ENCODE measurements at regions not wholly inside any gene's neighbourhood (a gene's known extent, or its start where the extent isn't known, plus 50 kb on each side); places are given as distances from the start of the nearest gene placed in this dataset.

- Mint-ChIP-seq H3K27ac (ENCODE audit: unreplicated experiment) (no peak overlapping the region), H3K4me1 (ENCODE audit: unreplicated experiment) (no peaks in the 10 kb centered on the region), H3K36me3 (ENCODE audit: low read depth, unreplicated experiment) (peaks cover 15% of the 10 kb centered on the region), H3K4me3 (ENCODE audit: unreplicated experiment) (no peak overlapping the region), H3K27me3 (ENCODE audit: unreplicated experiment) (peaks cover 14% of the 10 kb centered on the region), H3K9me3 (ENCODE audit: unreplicated experiment) (no peaks in the 10 kb centered on the region)
- no peak for DNase-seq (ENCODE audit: low spot score)
- TF ChIP-seq CTCF (IDR thresholded peaks at IDR 0.05; ENCODE audit: unreplicated experiment): no peak
Measured at GRCh38 chr12:131250951-131251315, 297.2 kb downstream of the ADGRD1 start.

GRCh38 chr12:131251336-131252101 is 297.8 kb downstream of the ADGRD1 start:
- H3K27me3 Mint-ChIP-seq (ENCODE audit: unreplicated experiment): peaks cover 14% of the 10 kb centered on the region
- H3K4me3 Mint-ChIP-seq (ENCODE audit: unreplicated experiment): no peak overlapping the region
- no peak overlapping the region for H3K27ac Mint-ChIP-seq (ENCODE audit: unreplicated experiment)
- DNase-seq (ENCODE audit: low spot score): no peak
- H3K36me3 Mint-ChIP-seq (ENCODE audit: low read depth, unreplicated experiment): peaks cover 15% of the 10 kb centered on the region
- H3K9me3 Mint-ChIP-seq (ENCODE audit: unreplicated experiment): no peaks in the 10 kb centered on the region
- no peaks in the 10 kb centered on the region for H3K4me1 Mint-ChIP-seq (ENCODE audit: unreplicated experiment)
- TF ChIP-seq CTCF (IDR thresholded peaks at IDR 0.05; ENCODE audit: unreplicated experiment): no peak

GRCh38 chr12:131253376-131254026 is 299.8 kb downstream of the ADGRD1 start:
- Mint-ChIP-seq H3K27me3 (ENCODE audit: unreplicated experiment) (peaks cover 14% of the 10 kb centered on the region), H3K4me3 (ENCODE audit: unreplicated experiment) (no peak overlapping the region), H3K9me3 (ENCODE audit: unreplicated experiment) (no peaks in the 10 kb centered on the region), H3K4me1 (ENCODE audit: unreplicated experiment) (no peaks in the 10 kb centered on the region), H3K36me3 (ENCODE audit: low read depth, unreplicated experiment) (peaks cover 11% of the 10 kb centered on the region), H3K27ac (ENCODE audit: unreplicated experiment) (no peak overlapping the region)
- no peak for DNase-seq (ENCODE audit: low spot score)
- no peak for TF ChIP-seq CTCF (IDR thresholded peaks at IDR 0.05; ENCODE audit: unreplicated experiment)

GRCh38 chr12:131254374-131254773 is 300.7 kb downstream of the ADGRD1 start:
- DNase-seq (ENCODE audit: low spot score): no peak
- no peaks in the 10 kb centered on the region for H3K4me1 Mint-ChIP-seq (ENCODE audit: unreplicated experiment)
- no peak overlapping the region for H3K4me3 Mint-ChIP-seq (ENCODE audit: unreplicated experiment)
- peaks cover 6% of the 10 kb centered on the region for H3K36me3 Mint-ChIP-seq (ENCODE audit: low read depth, unreplicated experiment)
- H3K27me3 Mint-ChIP-seq (ENCODE audit: unreplicated experiment): peaks cover 12% of the 10 kb centered on the region
- no peak for TF ChIP-seq CTCF (IDR thresholded peaks at IDR 0.05; ENCODE audit: unreplicated experiment)
- H3K9me3 Mint-ChIP-seq (ENCODE audit: unreplicated experiment): no peaks in the 10 kb centered on the region
- H3K27ac Mint-ChIP-seq (ENCODE audit: unreplicated experiment): no peak overlapping the region

GRCh38 chr12:131258398-131258797 is 304.7 kb downstream of the ADGRD1 start:
- Mint-ChIP-seq H3K27ac (ENCODE audit: unreplicated experiment) (no peak overlapping the region), H3K9me3 (ENCODE audit: unreplicated experiment) (no peaks in the 10 kb centered on the region), H3K27me3 (ENCODE audit: unreplicated experiment) (peaks cover 17% of the 10 kb centered on the region), H3K4me3 (ENCODE audit: unreplicated experiment) (no peak overlapping the region), H3K4me1 (ENCODE audit: unreplicated experiment) (no peaks in the 10 kb centered on the region), H3K36me3 (ENCODE audit: low read depth, unreplicated experiment) (peaks cover 6% of the 10 kb centered on the region)
- DNase-seq (ENCODE audit: low spot score): no peak
- TF ChIP-seq CTCF (IDR thresholded peaks at IDR 0.05; ENCODE audit: unreplicated experiment): no peak
